ENCODE measurements at regions not wholly inside any gene's neighbourhood (a gene's known extent, or its start where the extent isn't known, plus 50 kb on each side); places are given as distances from the start of the nearest gene placed in this dataset.

DNA sequence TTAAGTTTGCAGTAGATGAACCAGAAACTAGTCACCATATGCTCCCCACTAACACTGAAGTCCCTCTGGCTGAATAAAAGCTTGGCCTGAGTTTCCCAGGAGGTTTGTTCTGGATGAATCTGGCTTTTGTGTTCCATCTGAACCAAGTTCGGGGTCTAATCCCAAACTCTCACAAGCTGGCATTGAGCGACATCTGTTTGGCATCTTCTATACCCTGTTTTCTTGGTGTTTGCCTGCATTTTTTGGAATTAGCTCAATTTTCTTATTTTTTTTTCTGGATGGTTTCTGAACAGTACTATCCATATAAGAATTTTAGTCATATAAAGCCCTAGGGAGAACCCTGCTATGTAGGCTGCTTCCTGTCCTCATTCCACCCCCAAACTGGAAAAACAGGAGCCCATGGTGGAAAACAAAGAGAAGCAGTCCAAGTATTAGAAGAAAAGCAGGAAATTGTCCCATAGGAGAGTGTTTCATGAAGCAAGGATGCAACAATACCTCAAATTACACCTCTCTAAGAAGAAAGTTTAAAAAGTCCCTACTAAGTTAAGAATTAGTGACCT, 737.1 kb downstream of the DHX35 start:
- Histone ChIP-seq H3K9ac (ENCODE audit: low read depth, low read length, poor library complexity) (no peak overlapping the region), H4K91ac (ENCODE audit: low read depth, low read length, poor library complexity) (no peak overlapping the region), H4K8ac (ENCODE audit: low read depth, low read length) (no peak overlapping the region), H3K14ac (ENCODE audit: low read length) (no peak overlapping the region), H2BK15ac (ENCODE audit: low read length) (no peak overlapping the region), H2BK120ac (ENCODE audit: low read depth, low read length) (no peak overlapping the region), H3K4me3 (ENCODE audit: low read length in 2 of 2) (no peak overlapping the region), H3K27ac (replicated peaks; ENCODE audit: low read length) (no peak overlapping the region), H3K36me3 (replicated peaks in 1 of 2; ENCODE audit: control insufficient read depth in 2 of 2, insufficient read depth in 2 of 2, low read length in 2 of 2) (no peaks in the 10 kb centered on the region), H3K18ac (ENCODE audit: low read length) (no peak overlapping the region), H3K27me3 (ENCODE audit: control insufficient read depth in 3 of 3, insufficient read depth in 3 of 3, low read depth in 1 of 3, low read length in 3 of 3) (no peaks in the 10 kb centered on the region), H3K4me1 (ENCODE audit: control insufficient read depth in 2 of 2, insufficient read depth in 1 of 2, low read depth in 1 of 2, low read length in 2 of 2) (no peaks in the 10 kb centered on the region), H2AFZ (ENCODE audit: low read length) (no peak overlapping the region), H3K9me3 (replicated peaks in 1 of 2; ENCODE audit: control insufficient read depth in 2 of 2, insufficient read depth in 1 of 2, low read depth in 1 of 2, low read length in 2 of 2) (no peaks in the 10 kb centered on the region), H2BK12ac (ENCODE audit: low read length) (no peak overlapping the region), H3K4me2 (ENCODE audit: insufficient read depth, low read length, poor library complexity, severe bottlenecking) (no peak overlapping the region), H2BK5ac (ENCODE audit: low read length) (no peak overlapping the region), H3K4ac (ENCODE audit: low read length) (no peak overlapping the region), H3K79me1 (ENCODE audit: low read depth, low read length) (no peaks in the 10 kb centered on the region), H3K23ac (ENCODE audit: low read depth, low read length, poor library complexity) (no peak overlapping the region), H2AK5ac (ENCODE audit: low read depth, low read length) (no peak overlapping the region)
- DNase-seq (ENCODE audit: low spot score): no peak
- WGBS, 2 donors (ENCODE audit: extremely low coverage in 2 of 2, insufficient read length in 2 of 2, insufficient replicate concordance in 1 of 2): no CpG with 5 or more reads among the region's 2 CpGs

GRCh38 chr20:39698752-39699151, 736.6 kb downstream of the DHX35 start:
- Histone ChIP-seq H3K79me1 (ENCODE audit: low read depth, low read length) (no peaks in the 10 kb centered on the region), H3K9me3 (replicated peaks in 1 of 2; ENCODE audit: control insufficient read depth in 2 of 2, insufficient read depth in 1 of 2, low read depth in 1 of 2, low read length in 2 of 2) (no peaks in the 10 kb centered on the region), H4K8ac (ENCODE audit: low read depth, low read length) (no peak overlapping the region), H2BK15ac (ENCODE audit: low read length) (no peak overlapping the region), H3K4me1 (ENCODE audit: control insufficient read depth in 2 of 2, insufficient read depth in 1 of 2, low read depth in 1 of 2, low read length in 2 of 2) (no peaks in the 10 kb centered on the region), H3K14ac (ENCODE audit: low read length) (no peak overlapping the region), H2BK120ac (ENCODE audit: low read depth, low read length) (no peak overlapping the region), H3K23ac (ENCODE audit: low read depth, low read length, poor library complexity) (no peak overlapping the region), H2BK12ac (ENCODE audit: low read length) (no peak overlapping the region), H3K4ac (ENCODE audit: low read length) (no peak overlapping the region), H3K27me3 (ENCODE audit: control insufficient read depth in 3 of 3, insufficient read depth in 3 of 3, low read depth in 1 of 3, low read length in 3 of 3) (no peaks in the 10 kb centered on the region), H2BK5ac (ENCODE audit: low read length) (no peak overlapping the region), H3K27ac (replicated peaks; ENCODE audit: low read length) (no peak overlapping the region), H2AK5ac (ENCODE audit: low read depth, low read length) (no peak overlapping the region), H4K91ac (ENCODE audit: low read depth, low read length, poor library complexity) (no peak overlapping the region), H2AFZ (ENCODE audit: low read length) (no peak overlapping the region), H3K36me3 (replicated peaks in 1 of 2; ENCODE audit: control insufficient read depth in 2 of 2, insufficient read depth in 2 of 2, low read length in 2 of 2) (no peaks in the 10 kb centered on the region), H3K18ac (ENCODE audit: low read length) (no peak overlapping the region), H3K4me2 (ENCODE audit: insufficient read depth, low read length, poor library complexity, severe bottlenecking) (no peak overlapping the region), H3K4me3 (ENCODE audit: low read length in 2 of 2) (no peak overlapping the region), H3K9ac (ENCODE audit: low read depth, low read length, poor library complexity) (no peak overlapping the region)
- DNase-seq (ENCODE audit: low spot score): no peak
- WGBS, 2 donors (ENCODE audit: extremely low coverage in 2 of 2, insufficient read length in 2 of 2, insufficient replicate concordance in 1 of 2): no CpG with 5 or more reads among the region's 1 CpG

GRCh38 chr20:39691151-39691862, 729.2 kb downstream of the DHX35 start:
- Histone ChIP-seq H3K14ac (ENCODE audit: low read length) (no peak overlapping the region), H3K18ac (ENCODE audit: low read length) (no peak overlapping the region), H2BK5ac (ENCODE audit: low read length) (no peak overlapping the region), H2AFZ (ENCODE audit: low read length) (no peak overlapping the region), H3K4me2 (ENCODE audit: insufficient read depth, low read length, poor library complexity, severe bottlenecking) (no peak overlapping the region), H2BK12ac (ENCODE audit: low read length) (no peak overlapping the region), H2AK5ac (ENCODE audit: low read depth, low read length) (no peak overlapping the region), H4K8ac (ENCODE audit: low read depth, low read length) (no peak overlapping the region), H3K4me3 (ENCODE audit: low read length in 2 of 2) (no peak overlapping the region), H3K27ac (replicated peaks; ENCODE audit: low read length) (no peak overlapping the region), H3K9me3 (replicated peaks in 1 of 2; ENCODE audit: control insufficient read depth in 2 of 2, insufficient read depth in 1 of 2, low read depth in 1 of 2, low read length in 2 of 2) (no peaks in the 10 kb centered on the region), H3K36me3 (replicated peaks in 1 of 2; ENCODE audit: control insufficient read depth in 2 of 2, insufficient read depth in 2 of 2, low read length in 2 of 2) (no peaks in the 10 kb centered on the region), H3K79me1 (ENCODE audit: low read depth, low read length) (no peaks in the 10 kb centered on the region), H2BK120ac (ENCODE audit: low read depth, low read length) (no peak overlapping the region), H3K4me1 (ENCODE audit: control insufficient read depth in 2 of 2, insufficient read depth in 1 of 2, low read depth in 1 of 2, low read length in 2 of 2) (peaks cover 0 to 5% of the 10 kb centered on the region in 2 donors), H2BK15ac (ENCODE audit: low read length) (no peak overlapping the region), H3K4ac (ENCODE audit: low read length) (no peak overlapping the region), H4K91ac (ENCODE audit: low read depth, low read length, poor library complexity) (no peak overlapping the region), H3K27me3 (ENCODE audit: control insufficient read depth in 3 of 3, insufficient read depth in 3 of 3, low read depth in 1 of 3, low read length in 3 of 3) (peaks cover 0 to 2% (median 0%) of the 10 kb centered on the region in 3 experiments), H3K9ac (ENCODE audit: low read depth, low read length, poor library complexity) (no peak overlapping the region), H3K23ac (ENCODE audit: low read depth, low read length, poor library complexity) (no peak overlapping the region)
- no peak for DNase-seq (ENCODE audit: low spot score)
- 100% methylated on average over 1 of the region's 3 CpGs; no CpG with 5 or more reads in 1 of the 2 donors for WGBS, 2 donors (ENCODE audit: extremely low coverage in 2 of 2, insufficient read length in 2 of 2, insufficient replicate concordance in 1 of 2)

DNA sequence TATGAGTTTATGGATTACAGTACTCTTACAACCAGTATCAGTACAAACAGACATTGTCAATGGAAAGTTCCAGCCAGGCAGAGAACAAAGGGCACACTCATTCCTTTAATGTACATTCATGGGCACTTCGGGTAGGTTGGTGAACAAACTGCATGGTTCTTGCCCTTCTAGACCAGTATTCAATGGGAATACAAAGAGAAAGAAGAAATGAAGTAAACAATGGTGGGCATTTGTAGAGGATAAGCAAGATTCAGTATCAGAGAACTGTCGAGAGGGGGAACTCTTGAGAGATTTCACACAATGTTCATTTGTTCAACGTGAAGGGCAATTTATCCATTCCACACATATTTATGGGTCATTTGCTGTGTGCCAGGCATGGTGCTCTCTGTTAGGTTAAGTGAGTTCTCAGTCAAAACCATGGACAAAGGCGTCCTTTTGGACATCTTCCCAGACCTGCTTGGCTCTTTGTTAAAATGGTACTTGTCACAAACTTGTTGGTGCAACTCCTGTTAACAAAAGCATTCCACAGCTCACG, 714.8 kb downstream of the DHX35 start:
- Histone ChIP-seq H3K23ac (ENCODE audit: low read depth, low read length, poor library complexity) (no peak overlapping the region), H4K8ac (ENCODE audit: low read depth, low read length) (no peak overlapping the region), H2BK15ac (ENCODE audit: low read length) (no peak overlapping the region), H2BK12ac (ENCODE audit: low read length) (no peak overlapping the region), H3K9ac (ENCODE audit: low read depth, low read length, poor library complexity) (no peak overlapping the region), H3K18ac (ENCODE audit: low read length) (no peak overlapping the region), H3K14ac (ENCODE audit: low read length) (no peak overlapping the region), H2AK5ac (ENCODE audit: low read depth, low read length) (no peak overlapping the region), H3K4me3 (ENCODE audit: low read length in 2 of 2) (no peak overlapping the region), H3K79me1 (ENCODE audit: low read depth, low read length) (no peaks in the 10 kb centered on the region), H3K4me2 (ENCODE audit: insufficient read depth, low read length, poor library complexity, severe bottlenecking) (no peak overlapping the region), H3K9me3 (replicated peaks in 1 of 2; ENCODE audit: control insufficient read depth in 2 of 2, insufficient read depth in 1 of 2, low read depth in 1 of 2, low read length in 2 of 2) (peaks cover 0 to 2% of the 10 kb centered on the region in 2 donors), H3K4me1 (ENCODE audit: control insufficient read depth in 2 of 2, insufficient read depth in 1 of 2, low read depth in 1 of 2, low read length in 2 of 2) (no peaks in the 10 kb centered on the region), H4K91ac (ENCODE audit: low read depth, low read length, poor library complexity) (no peak overlapping the region), H3K27ac (replicated peaks; ENCODE audit: low read length) (no peak overlapping the region), H2AFZ (ENCODE audit: low read length) (no peak overlapping the region), H2BK5ac (ENCODE audit: low read length) (no peak overlapping the region), H3K4ac (ENCODE audit: low read length) (no peak overlapping the region), H2BK120ac (ENCODE audit: low read depth, low read length) (no peak overlapping the region), H3K27me3 (ENCODE audit: control insufficient read depth in 3 of 3, insufficient read depth in 3 of 3, low read depth in 1 of 3, low read length in 3 of 3) (no peaks in the 10 kb centered on the region), H3K36me3 (replicated peaks in 1 of 2; ENCODE audit: control insufficient read depth in 2 of 2, insufficient read depth in 2 of 2, low read length in 2 of 2) (no peaks in the 10 kb centered on the region)
- no peak for DNase-seq (ENCODE audit: low spot score)
- WGBS, 2 donors (ENCODE audit: extremely low coverage in 2 of 2, insufficient read length in 2 of 2, insufficient replicate concordance in 1 of 2): no CpG with 5 or more reads among the region's 5 CpGs

All from neuronal stem cell (in vitro differentiated cells).